DND-41 (cell line): ENCODE measurements at regions not wholly inside any gene's neighbourhood (a gene's known extent, or its start where the extent isn't known, plus 50 kb on each side); places are given as distances from the start of the nearest gene placed in this dataset.
"Not testable (repeated sequence)": the region's sequence is repeated elsewhere in the genome, so short reads cannot be mapped to it uniquely, and the experiment has no call there.

Experiments used
- ATAC-seq: fragments of 200-7000 bp; cut with Tn5 transposase; 3 replicates; pipeline ENCODE4 v1.9.1; 2021; ENCODE audit warnings: low read depth; ENCODE audit not compliant: insufficient read depth
- DNase-seq: peaks from one replicate; pipeline ENCODE4 v3.0.0-alpha.2; 2020
- H2AFZ ChIP-seq: 2 replicates; pipeline ENCODE4 v1.6.0; 2012; ENCODE audit warnings: low read depth, low read length
- H3K27ac ChIP-seq: 2 replicates; pipeline ENCODE4 v1.5.1; 2012; ENCODE audit warnings: low read length, inconsistent platforms
- H3K27me3 ChIP-seq: fragments of 200-600 bp; sonication (generic); 2 replicates; pipeline ENCODE4 v1.6.0; 2012; ENCODE audit warnings: low read length, mild to moderate bottlenecking, inconsistent platforms; ENCODE audit not compliant: insufficient read depth, poor library complexity
- H3K36me3 ChIP-seq: 2 replicates; pipeline ENCODE4 v1.5.1; 2012; ENCODE audit warnings: low read length, inconsistent platforms; ENCODE audit not compliant: insufficient read depth
- H3K4me1 ChIP-seq: 2 replicates; pipeline ENCODE4 v1.5.1; 2012; ENCODE audit warnings: mild to moderate bottlenecking, low read length; ENCODE audit not compliant: insufficient read depth
- H3K4me2 ChIP-seq: 2 replicates; pipeline ENCODE4 v1.6.0; 2012; ENCODE audit warnings: mild to moderate bottlenecking, moderate library complexity, low read length, inconsistent platforms; ENCODE audit not compliant: insufficient read depth
- H3K4me3 ChIP-seq, 2 experiments: fragments of 200-600 bp in 1 of 2; shearing (Covaris generic) in 1 of 2; 2 replicates each; pipeline ENCODE4 v1.5.1; 2012 to 2016; ENCODE audit warnings: inconsistent platforms in 2 of 2, low read length in 2 of 2, mild to moderate bottlenecking in 2 of 2, low read depth in 1 of 2, moderate library complexity in 1 of 2
- H3K79me2 ChIP-seq: 2 replicates; pipeline ENCODE4 v1.6.0; 2012; ENCODE audit warnings: low read length, inconsistent platforms; ENCODE audit not compliant: insufficient read depth
- H3K9ac ChIP-seq: 2 replicates; pipeline ENCODE4 v1.6.0; 2012; ENCODE audit warnings: low read depth, mild to moderate bottlenecking, inconsistent platforms, low read length, moderate library complexity
- H3K9me3 ChIP-seq: 2 replicates; pipeline ENCODE4 v1.5.1; 2012; ENCODE audit warnings: low read length, moderate library complexity, mild to moderate bottlenecking, inconsistent platforms; ENCODE audit not compliant: insufficient read depth, severe bottlenecking
- H4K20me1 ChIP-seq: 2 replicates; pipeline ENCODE4 v1.6.0; 2012; ENCODE audit warnings: low read length; ENCODE audit not compliant: insufficient read depth
- EZH2 ChIP-seq: IDR thresholded peaks from 3 replicates; pipeline ENCODE4 v1.6.1; 2012; ENCODE audit warnings: borderline replicate concordance, low read depth, mild to moderate bottlenecking, moderate library complexity, low read length, inconsistent platforms; ENCODE audit not compliant: severe bottlenecking
- TF ChIP-seq, protein P1 (sequence below): IDR thresholded peaks from 2 replicates; pipeline ENCODE4 v1.5.1; 2012; ENCODE audit warnings: borderline replicate concordance, low read length, moderate library complexity, mild to moderate bottlenecking; ENCODE audit not compliant: poor library complexity, severe bottlenecking; ENCODE audit errors: extremely low read depth

- ATAC-seq (no peak), DNase-seq (no peak)
- H3K79me2 ChIP-seq: no peaks in the 10 kb centered on the region
- no peaks in the 10 kb centered on the region for H3K27me3 ChIP-seq
- H3K4me1 ChIP-seq: no peaks in the 10 kb centered on the region
- no peak overlapping the region for H3K4me2 ChIP-seq
- H3K36me3 ChIP-seq: no peaks in the 10 kb centered on the region
- H3K4me3 ChIP-seq: no peak overlapping the region
- no peak for TF ChIP-seq EZH2
- TF ChIP-seq, protein P1, sequence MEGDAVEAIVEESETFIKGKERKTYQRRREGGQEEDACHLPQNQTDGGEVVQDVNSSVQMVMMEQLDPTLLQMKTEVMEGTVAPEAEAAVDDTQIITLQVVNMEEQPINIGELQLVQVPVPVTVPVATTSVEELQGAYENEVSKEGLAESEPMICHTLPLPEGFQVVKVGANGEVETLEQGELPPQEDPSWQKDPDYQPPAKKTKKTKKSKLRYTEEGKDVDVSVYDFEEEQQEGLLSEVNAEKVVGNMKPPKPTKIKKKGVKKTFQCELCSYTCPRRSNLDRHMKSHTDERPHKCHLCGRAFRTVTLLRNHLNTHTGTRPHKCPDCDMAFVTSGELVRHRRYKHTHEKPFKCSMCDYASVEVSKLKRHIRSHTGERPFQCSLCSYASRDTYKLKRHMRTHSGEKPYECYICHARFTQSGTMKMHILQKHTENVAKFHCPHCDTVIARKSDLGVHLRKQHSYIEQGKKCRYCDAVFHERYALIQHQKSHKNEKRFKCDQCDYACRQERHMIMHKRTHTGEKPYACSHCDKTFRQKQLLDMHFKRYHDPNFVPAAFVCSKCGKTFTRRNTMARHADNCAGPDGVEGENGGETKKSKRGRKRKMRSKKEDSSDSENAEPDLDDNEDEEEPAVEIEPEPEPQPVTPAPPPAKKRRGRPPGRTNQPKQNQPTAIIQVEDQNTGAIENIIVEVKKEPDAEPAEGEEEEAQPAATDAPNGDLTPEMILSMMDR: no peak
- H3K9me3 ChIP-seq: no peaks in the 10 kb centered on the region
- no peak overlapping the region for H2AFZ ChIP-seq
- no peak overlapping the region for H3K27ac ChIP-seq
- no peak overlapping the region for H3K9ac ChIP-seq
- H4K20me1 ChIP-seq: no peaks in the 10 kb centered on the region
These were observed 820.0 kb upstream of the EEF2KMT start for GRCh38 chr16:5917436-5918195.

GRCh38 chr16:5916711-5917191, 819.2 kb upstream of the EEF2KMT start:
- no peaks in the 10 kb centered on the region for H3K79me2 ChIP-seq
- no peaks in the 10 kb centered on the region for H3K9me3 ChIP-seq
- no peak for ATAC-seq
- no peak overlapping the region for H3K9ac ChIP-seq
- no peak overlapping the region for H3K4me3 ChIP-seq
- H3K36me3 ChIP-seq: no peaks in the 10 kb centered on the region
- no peak for DNase-seq
- no peak overlapping the region for H2AFZ ChIP-seq
- no peak overlapping the region for H3K27ac ChIP-seq
- TF ChIP-seq EZH2: no peak
- TF ChIP-seq, protein P1: no peak
- H3K4me1 ChIP-seq: no peaks in the 10 kb centered on the region
- H3K4me2 ChIP-seq: no peak overlapping the region
- H4K20me1 ChIP-seq: no peaks in the 10 kb centered on the region
- no peaks in the 10 kb centered on the region for H3K27me3 ChIP-seq

DNA sequence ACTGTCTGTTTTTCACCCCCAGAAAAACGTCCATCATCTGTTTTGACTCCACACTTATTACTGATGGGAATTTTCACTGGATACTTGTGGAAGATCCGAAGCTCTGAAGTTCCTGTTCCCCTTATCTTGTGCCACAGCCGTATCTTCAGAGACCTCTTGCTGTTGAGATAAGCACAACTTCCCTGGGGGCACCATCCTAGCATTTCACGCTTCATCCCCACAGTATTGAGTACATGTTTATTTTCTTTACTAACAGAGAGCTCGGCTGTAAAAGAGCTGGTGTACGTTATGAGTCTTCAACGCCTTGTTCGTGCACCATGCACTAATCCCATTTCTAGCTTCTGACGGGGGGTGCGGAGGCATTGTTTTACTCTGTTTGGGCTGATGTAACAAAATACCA, 813.6 kb upstream of the EEF2KMT start:
- Histone ChIP-seq H3K27me3 (no peaks in the 10 kb centered on the region), H3K4me2 (no peak overlapping the region), H2AFZ (no peak overlapping the region), H4K20me1 (no peaks in the 10 kb centered on the region), H3K79me2 (no peaks in the 10 kb centered on the region), H3K9ac (no peak overlapping the region), H3K27ac (no peak overlapping the region), H3K4me3 (no peak overlapping the region), H3K36me3 (no peaks in the 10 kb centered on the region), H3K9me3 (no peaks in the 10 kb centered on the region), H3K4me1 (no peaks in the 10 kb centered on the region)
- TF ChIP-seq, protein P1: no peak
- no peak for TF ChIP-seq EZH2
- ATAC-seq (no peak), DNase-seq (no peak)

DNA sequence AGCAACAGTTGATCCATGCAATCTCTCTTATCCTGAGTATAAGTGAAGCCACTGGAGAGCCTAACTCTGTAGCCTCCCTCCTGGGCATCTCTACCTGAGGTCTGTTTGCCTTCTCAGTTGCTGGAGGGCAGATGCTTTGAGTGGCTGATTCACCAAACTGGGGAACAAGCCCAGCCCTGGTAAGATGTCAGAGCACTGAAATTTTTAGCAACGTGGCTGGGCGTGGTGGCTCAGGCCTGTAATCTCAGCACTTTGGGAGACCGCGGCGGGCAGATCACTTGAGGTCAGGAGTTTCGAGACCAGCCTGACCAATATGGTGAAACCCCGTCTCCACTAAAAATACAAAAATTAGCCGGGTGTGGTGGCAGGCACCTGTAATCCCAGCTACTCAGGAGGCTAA, 812.0 kb upstream of the EEF2KMT start:
- not testable (repeated sequence) for H2AFZ ChIP-seq, H3K27ac ChIP-seq, H3K9ac ChIP-seq, H3K4me1 ChIP-seq, H3K4me2 ChIP-seq, H3K36me3 ChIP-seq, ATAC-seq, H3K79me2 ChIP-seq, DNase-seq, H3K9me3 ChIP-seq, H4K20me1 ChIP-seq, H3K27me3 ChIP-seq, H3K4me3 ChIP-seq
